Limb (tissue), 2 donors: ENCODE measurements at regions not wholly inside any gene's neighbourhood (a gene's known extent, or its start where the extent isn't known, plus 50 kb on each side); places are given as distances from the start of the nearest gene placed in this dataset.
"Not testable (repeated sequence)": the region's sequence is repeated elsewhere in the genome, so short reads cannot be mapped to it uniquely, and the experiment has no call there.

ENCODE experiments used
- DNase-seq, 2 donors: peaks; one replicate each; pipeline ENCODE4 v3.0.0-alpha.2; 2016; ENCODE audit errors: extremely low spot score in 2 of 2

GRCh38 chrX:856566-857290 lies 226.1 kb downstream of the SHOX start:
- DNase-seq = no peak

GRCh38 chrX:853304-853703 lies 222.7 kb downstream of the SHOX start:
- DNase-seq = peak in 1 of 2 donors; percentile 2

GRCh38 chrX:850471-850916 lies 219.9 kb downstream of the SHOX start:
- DNase-seq = no peak

- DNase-seq = no peak
Measured at GRCh38 chrX:848386-848785, 217.8 kb downstream of the SHOX start.

- DNase-seq = no peak
Measured at GRCh38 chrX:843306-843705, 212.7 kb downstream of the SHOX start.

- DNase-seq = no peak
Measured at GRCh38 chrX:840556-840955, 210.0 kb downstream of the SHOX start.

GRCh38 chrX:838666-839065 lies 208.1 kb downstream of the SHOX start:
- DNase-seq = not testable (repeated sequence)

- DNase-seq = not testable (repeated sequence)
Measured at GRCh38 chrX:835857-836256, 205.3 kb downstream of the SHOX start.

GRCh38 chrX:830532-830931 lies 199.9 kb downstream of the SHOX start:
- no peak for DNase-seq

- peak in 1 of 2 donors; percentile 15 for DNase-seq
Measured at GRCh38 chrX:829145-829544, 198.6 kb downstream of the SHOX start.

GRCh38 chrX:828411-828959 lies 197.9 kb downstream of the SHOX start:
- DNase-seq = peak; percentile 19 to 58

GRCh38 chrX:826448-826847 lies 195.9 kb downstream of the SHOX start:
- DNase-seq = peak; percentile 18 to 39

- DNase-seq = peak in 1 of 2 donors; percentile 72
Measured at GRCh38 chrX:825991-826390, 195.4 kb downstream of the SHOX start.

GRCh38 chrX:823073-823472 lies 192.5 kb downstream of the SHOX start:
- not testable (repeated sequence) for DNase-seq

GRCh38 chrX:821327-822107 lies 190.9 kb downstream of the SHOX start:
- peak in 1 of 2 donors; percentile 51 for DNase-seq

GRCh38 chrX:819684-820083 lies 189.1 kb downstream of the SHOX start:
- DNase-seq = no peak

GRCh38 chrX:817759-818300 lies 187.2 kb downstream of the SHOX start:
- no peak for DNase-seq

GRCh38 chrX:817147-817546 lies 186.6 kb downstream of the SHOX start:
- DNase-seq = not testable (repeated sequence)

- DNase-seq = no peak
Measured at GRCh38 chrX:816411-816810, 185.8 kb downstream of the SHOX start.

GRCh38 chrX:810186-810585 lies 179.6 kb downstream of the SHOX start:
- no peak for DNase-seq

- DNase-seq = no peak
Measured at GRCh38 chrX:809081-809480, 178.5 kb downstream of the SHOX start.

GRCh38 chrX:806586-806985 lies 176.0 kb downstream of the SHOX start:
- DNase-seq = no peak
